K562 (cell line): ENCODE measurements at regions not wholly inside any gene's neighbourhood (a gene's known extent, or its start where the extent isn't known, plus 50 kb on each side); places are given as distances from the start of the nearest gene placed in this dataset.
A peak's percentile ranks its signal among the peaks of the same experiment; 100 is the strongest.

Source experiments
- ATAC-seq: fragments of 200-7000 bp; cut with Tn5 transposase; 3 replicates; pipeline ENCODE4 v1.9.1; 2020; ENCODE audit warnings: moderate library complexity
- BruUV-seq: library from RNA; stranded (reverse); fragments of 400-500 nt; replicated peaks from 2 replicates; lab custom pipeline; 2021; lab: Mats Ljungman, UMichigan
- CTCF ChIA-PET: fragments of 300-600 bp; formaldehyde crosslinking; extraction: SDS; loops from one replicate; lab custom pipeline; 2021; ENCODE audit warnings: low intra/inter-chr PET ratio; lab: Yijun Ruan, JAX
- POLR2A ChIA-PET: fragments of 300-600, 350-650 bp; sonication (Branson Sonifier 250); formaldehyde crosslinking; extraction: SDS; loops from one replicate; lab custom pipeline; 2021; ENCODE audit warnings: antibody characterized with exemption, inconsistent platforms; lab: Yijun Ruan, JAX
- DNase-seq, 4 experiments: peaks; one replicate each; pipeline versions ENCODE4 v3.0.0 to v3.0.0-alpha.2; 2011 to 2018; ENCODE audit warnings: low spot score in 3 of 4, mixed read lengths in 3 of 4; ENCODE audit errors: extremely low read depth in 1 of 4
- FAIRE-seq: peaks from 2 replicates; lab custom pipeline; 2011; peaks lifted over from hg19 to GRCh38; lab: Jason Lieb, UNC
- H2AFZ ChIP-seq: 2 replicates; pipeline ENCODE4 v1.6.0; 2011; ENCODE audit warnings: low read depth, low read length, control low read depth, inconsistent platforms
- H3K27ac ChIP-seq: fragments of 200-600 bp; 3 replicates; pipeline ENCODE4 v1.8.0; 2011; ENCODE audit warnings: low read depth, mild to moderate bottlenecking, control low read depth, inconsistent platforms, low read length, moderate library complexity, mixed read lengths; ENCODE audit errors: extremely low read depth
- H3K27me3 ChIP-seq, 2 experiments: fragments of 300-600 bp in 1 of 2; 2 replicates in 1 of 2; 3 replicates in 1 of 2; pipeline versions ENCODE4 v1.6.0 to v1.8.0; 2011; ENCODE audit warnings: inconsistent platforms in 2 of 2, low read length in 2 of 2, mild to moderate bottlenecking in 1 of 2, mixed read lengths in 1 of 2, moderate library complexity in 1 of 2; ENCODE audit not compliant: control insufficient read depth in 2 of 2, insufficient read depth in 2 of 2
- H3K36me3 ChIP-seq: fragments of 300-600 bp; 3 replicates; pipeline ENCODE4 v1.8.0; 2011; ENCODE audit warnings: mild to moderate bottlenecking, low read length, inconsistent platforms; ENCODE audit not compliant: control insufficient read depth, insufficient read depth
- H3K4me1 ChIP-seq, 2 experiments: fragments of 200-600 bp in 1 of 2; replicated peaks in 1 of 2; 2 replicates in 1 of 2; 3 replicates in 1 of 2; pipeline versions ENCODE4 v1.5.1 to v1.8.0; 2011; ENCODE audit warnings: inconsistent platforms in 2 of 2, low read length in 2 of 2, mild to moderate bottlenecking in 1 of 2, mixed read lengths in 1 of 2, moderate library complexity in 1 of 2; ENCODE audit not compliant: control insufficient read depth in 2 of 2, insufficient read depth in 2 of 2
- H3K4me2 ChIP-seq: 2 replicates; pipeline ENCODE4 v1.6.1; 2011; ENCODE audit warnings: low read length, control low read depth, inconsistent platforms, mixed read lengths; ENCODE audit not compliant: insufficient read depth
- H3K4me3 ChIP-seq: fragments of 200-600 bp; sonication (generic), shearing (Covaris generic); 2 replicates; pipeline ENCODE4 v1.5.1; 2016; ENCODE audit warnings: control low read depth, inconsistent platforms
- H3K79me2 ChIP-seq: fragments of 200-600 bp; 3 replicates; pipeline ENCODE4 v1.8.0; 2011; ENCODE audit warnings: low read length, inconsistent platforms; ENCODE audit not compliant: control insufficient read depth, insufficient read depth
- H3K9ac ChIP-seq, 2 experiments: 2 replicates each; pipeline versions ENCODE4 v1.6.0 to v1.6.1; 2011; ENCODE audit warnings: low read depth in 2 of 2, low read length in 2 of 2, control low read depth in 1 of 2, inconsistent platforms in 1 of 2, mild to moderate bottlenecking in 1 of 2, mixed read lengths in 1 of 2; ENCODE audit not compliant: insufficient read depth in 1 of 2
- H3K9me1 ChIP-seq: one replicate; pipeline ENCODE4 v1.6.0; 2011; ENCODE audit warnings: inconsistent platforms, mild to moderate bottlenecking, low read length, moderate library complexity; ENCODE audit not compliant: control insufficient read depth, insufficient read depth
- H3K9me3 ChIP-seq: replicated peaks from 2 replicates; pipeline ENCODE4 v1.5.1; 2011; ENCODE audit warnings: low read depth, low read length, inconsistent platforms; ENCODE audit not compliant: control insufficient read depth, insufficient read depth
- H4K20me1 ChIP-seq: replicated peaks from 2 replicates; pipeline ENCODE4 v1.6.1; 2011; ENCODE audit warnings: low read length, inconsistent platforms, mixed read lengths; ENCODE audit not compliant: control insufficient read depth, insufficient read depth
- ATF1 ChIP-seq, 2 experiments: fragments of 450-650 bp in 1 of 2; IDR thresholded peaks; 2 replicates each; pipeline ENCODE4 v1.6.1; 2016; ENCODE audit warnings: missing compliant biosample characterization in 1 of 2, missing genetic modification characterization in 1 of 2
- CSDE1 ChIP-seq, 2 experiments: fragments of 450-650 bp; IDR thresholded peaks; 2 replicates each; pipeline ENCODE4 v1.6.1; 2016; ENCODE audit warnings: mild to moderate bottlenecking in 1 of 2
- ERF ChIP-seq: fragments of 450-650 bp; formaldehyde crosslinking; IDR thresholded peaks from 2 replicates; pipeline ENCODE4 v1.4.0; 2020; ENCODE audit warnings: mild to moderate bottlenecking, mixed read lengths
- HNRNPUL1 ChIP-seq: fragments of 200-400 bp; formaldehyde crosslinking; IDR thresholded peaks from 2 replicates; pipeline ENCODE4 v1.6.1; 2017; ENCODE audit warnings: low read length
- MAFG ChIP-seq: fragments of 450-650 bp; conservative IDR thresholded peaks from 2 replicates; pipeline ENCODE4 v1.6.1; 2016; ENCODE audit warnings: missing genetic modification characterization, missing compliant biosample characterization
- MAFK ChIP-seq: IDR thresholded peaks from 2 replicates; pipeline ENCODE4 v1.6.1; 2011; ENCODE audit warnings: low read length, improper control_type of control experiment
- NELFE ChIP-seq: IDR thresholded peaks from 2 replicates; pipeline ENCODE4 v1.6.1; 2011; ENCODE audit warnings: mild to moderate bottlenecking; ENCODE audit not compliant: insufficient read depth, insufficient read length
- NR2C2 ChIP-seq, 2 experiments: fragments of 200-800 bp in 1 of 2; sonication (Bioruptor generic) in 1 of 2; sonication (generic) in 1 of 2; formaldehyde crosslinking in 1 of 2; IDR thresholded peaks; 2 replicates each; pipeline versions ENCODE4 v1.6.1 to v1.8.0; 2016 to 2022; ENCODE audit warnings: mild to moderate bottlenecking in 1 of 2, missing compliant biosample characterization in 1 of 2, missing genetic modification characterization in 1 of 2, missing genetic modification reagents in 1 of 2
- NR2F6 ChIP-seq: fragments of 450-650 bp; formaldehyde crosslinking; IDR thresholded peaks from 2 replicates; pipeline ENCODE4 v1.4.0; 2020; ENCODE audit warnings: mild to moderate bottlenecking
- POLR3A ChIP-seq: IDR thresholded peaks from 2 replicates; pipeline ENCODE4 v1.6.1; 2011; ENCODE audit warnings: borderline replicate concordance, mild to moderate bottlenecking, moderate library complexity; ENCODE audit not compliant: insufficient read length, insufficient read depth; ENCODE audit errors: extremely low read depth
- RBM22 ChIP-seq: fragments of 200-400 bp; formaldehyde crosslinking; IDR thresholded peaks from 2 replicates; pipeline ENCODE4 v1.6.1; 2018; ENCODE audit warnings: low read length, low read depth; ENCODE audit not compliant: poor library complexity, severe bottlenecking
- SP2 ChIP-seq: IDR thresholded peaks from 2 replicates; pipeline ENCODE4 v1.6.1; 2011; ENCODE audit warnings: mild to moderate bottlenecking, low read depth, low read length, moderate library complexity; ENCODE audit not compliant: poor library complexity, severe bottlenecking; ENCODE audit errors: extremely low read depth
- SRF ChIP-seq, 2 experiments: fragments of 250-450, 450-650 bp in 1 of 2; sonication (Bioruptor Pico) in 1 of 2; sonication (generic) in 1 of 2; formaldehyde crosslinking; IDR thresholded peaks; 2 replicates each; pipeline versions ENCODE4 v1.5.0 to v1.5.1; 2020 to 2022; ENCODE audit warnings: mild to moderate bottlenecking in 1 of 2, missing genetic modification reagents in 1 of 2
- TRIM25 ChIP-seq: fragments of 450-650 bp; IDR thresholded peaks from 2 replicates; pipeline ENCODE4 v1.7.0; 2016; ENCODE audit warnings: borderline replicate concordance
- ZC3H4 ChIP-seq: sonication (generic); formaldehyde crosslinking; IDR thresholded peaks from 2 replicates; pipeline ENCODE4 v1.9.0; 2021; ENCODE audit warnings: missing genetic modification reagents, borderline replicate concordance
- ZFP36 ChIP-seq: fragments of 150-350 bp; IDR thresholded peaks from 2 replicates; pipeline ENCODE4 v1.6.1; 2018; ENCODE audit warnings: low read length, low read depth; ENCODE audit not compliant: partially characterized antibody
- ZKSCAN3 ChIP-seq: fragments of 250-450 bp; sonication (Bioruptor Pico); IDR thresholded peaks from 2 replicates; pipeline ENCODE4 v1.4.0; 2020
- ZNF232 ChIP-seq: sonication (generic); formaldehyde crosslinking; IDR thresholded peaks from 2 replicates; pipeline ENCODE4 v1.8.0; 2022; ENCODE audit warnings: mild to moderate bottlenecking, missing genetic modification reagents
- ZNF324 ChIP-seq: fragments of 250-450 bp; sonication (Bioruptor Pico); IDR thresholded peaks from 2 replicates; pipeline ENCODE4 v1.4.0; 2020; ENCODE audit warnings: mild to moderate bottlenecking
- ZNF395 ChIP-seq: fragments of 200-800 bp; sonication (Bioruptor generic); IDR thresholded peaks from 2 replicates; pipeline ENCODE4 v1.6.1; 2017; ENCODE audit warnings: missing genetic modification characterization, missing compliant biosample characterization
- ZNF431 ChIP-seq: sonication (generic); formaldehyde crosslinking; IDR thresholded peaks from 2 replicates; pipeline ENCODE4 v1.8.0; 2022; ENCODE audit warnings: mild to moderate bottlenecking, missing genetic modification reagents
- WGBS: fragments of 100-300 bp; shearing (Covaris generic); methylation state at CpG from one replicate; pipeline ENCODE4 v1.1.6; 2016; ENCODE audit warnings: low coverage, mixed read lengths; ENCODE audit not compliant: insufficient coverage; ENCODE audit errors: missing lambda C conversion rate; 5-methylcytosine and 5-hydroxymethylcytosine counted together
- in situ Hi-C: fragments of 300-500 bp; cut with MboI; formaldehyde crosslinking; loops from 4 replicates; pipeline ENCODE4 v1.15.0; 2018; ENCODE audit warnings: inconsistent platforms, mixed read lengths
- intact Hi-C: fragments of 100-400 bp; cut with micrococcal nuclease; formaldehyde crosslinking; loops from 2 replicates; pipeline ENCODE4 v1.14.2; 2022

GRCh38 chr10:83512681-83513080 is 626.6 kb upstream of the GHITM start (continued):
- TF ChIP-seq ZNF232 (CRISPR knock-in tag) = no peak
- no peak for TF ChIP-seq NR2C2 (CRISPR knock-in tag; IDR thresholded peaks at IDR 0.05)
- no peak for TF ChIP-seq NR2C2 (tag; IDR thresholded peaks at IDR 0.05)
- no peak for TF ChIP-seq ZC3H4
- no peak for TF ChIP-seq NR2F6 (CRISPR knock-in tag)
- TF ChIP-seq SP2 = no peak
- no peak for TF ChIP-seq ZNF431 (CRISPR knock-in tag)
- TF ChIP-seq ERF (CRISPR knock-in tag) = no peak
- no peak for TF ChIP-seq ZNF395 (CRISPR knock-in tag)

GRCh38 chr10:83515001-83515400 is 624.3 kb upstream of the GHITM start:
- no TSS peak for BruUV-seq
- no peak for ATAC-seq
- Histone ChIP-seq H3K36me3 (no peaks in the 10 kb centered on the region), H3K4me1 (no peaks in the 10 kb centered on the region), H3K4me2 (no peak overlapping the region), H4K20me1 (no peaks in the 10 kb centered on the region), H3K9me1 (no peaks in the 10 kb centered on the region), H3K4me3 (no peak overlapping the region), H2AFZ (no peak overlapping the region), H3K27ac (no peak overlapping the region), H3K9me3 (no peaks in the 10 kb centered on the region), H3K9ac (no peak overlapping the region), H3K79me2 (no peaks in the 10 kb centered on the region), H3K27me3 (no peaks in the 10 kb centered on the region)
- POLR2A ChIA-PET = no interaction called here
- no peak for DNase-seq
- 0% methylated on average over 3 of the region's 3 CpGs for WGBS
- CTCF ChIA-PET = no interaction called here
- in situ Hi-C loops = no loop called here
- FAIRE-seq = no peak
- intact Hi-C loops = no loop called here
- TF ChIP-seq NELFE (no peak), ZKSCAN3 (CRISPR knock-in tag) (no peak), MAFK (peak; percentile 8; the same call in 1 of the 2 replicates), ATF1 (CRISPR knock-in tag; IDR thresholded peaks at IDR 0.05) (no peak), ATF1 (tag; IDR thresholded peaks at IDR 0.05) (no peak), HNRNPUL1 (no peak), POLR3A (no peak), TRIM25 (no peak), RBM22 (no peak), ZNF324 (CRISPR knock-in tag) (no peak), ZFP36 (no peak), SRF (CRISPR knock-in tag; IDR thresholded peaks at IDR 0.05) (no peak), CSDE1 (IDR thresholded peaks at IDR 0.05) (no peak), MAFG (peak; percentile 58; the same call in 1 of the 2 replicates)
